Hippocampal formation (tissue), 2 donors: ENCODE measurements at regions not wholly inside any gene's neighbourhood (a gene's known extent, or its start where the extent isn't known, plus 50 kb on each side); places are given as distances from the start of the nearest gene placed in this dataset.
"Not testable (repeated sequence)": the region's sequence is repeated elsewhere in the genome, so short reads cannot be mapped to it uniquely, and the experiment has no call there.

Experiments
- DNase-seq, 2 donors: peaks; one replicate each; lab custom pipeline; 2025; lab: John Stamatoyannopoulos, UW

DNA sequence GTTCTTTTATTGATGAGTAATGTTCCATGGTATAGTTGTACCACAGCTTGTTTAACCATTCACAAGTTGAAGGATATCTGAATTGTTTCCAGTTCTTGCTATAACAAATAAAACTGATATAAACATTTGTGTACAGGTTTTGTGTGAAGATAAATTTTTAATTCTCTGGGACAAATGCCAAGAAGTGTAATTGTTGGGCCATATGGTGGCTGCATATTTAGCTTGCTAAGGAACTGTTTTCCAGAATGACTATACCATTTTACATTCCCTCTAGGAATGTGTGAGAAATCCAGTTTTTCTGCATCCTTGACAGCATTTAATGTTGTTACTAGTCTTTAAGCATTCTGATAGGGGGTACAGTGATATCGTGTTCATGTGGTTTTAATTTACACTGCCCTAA is 368.5 kb downstream of the KIF2B start:
- DNase-seq: no peak

DNA sequence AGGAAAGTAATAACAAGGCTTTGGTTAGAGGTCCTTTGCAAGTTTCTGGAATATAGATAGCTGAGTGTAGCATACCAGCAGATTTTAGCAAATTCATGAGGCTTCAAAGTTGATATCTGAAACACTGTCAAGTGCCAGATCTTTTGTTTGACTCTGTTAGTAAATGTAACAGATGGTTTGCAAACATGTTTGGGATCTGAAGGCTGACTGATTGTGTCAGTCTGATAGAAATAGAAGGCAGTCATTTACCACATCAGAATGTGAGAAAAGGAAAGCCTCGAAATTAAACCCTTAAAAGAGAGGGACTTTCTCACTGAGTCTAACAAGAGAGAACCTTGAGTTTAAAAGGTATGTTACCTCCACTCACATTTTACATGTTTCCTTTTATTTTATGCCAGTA is 371.5 kb downstream of the KIF2B start:
- DNase-seq: no peak

DNA sequence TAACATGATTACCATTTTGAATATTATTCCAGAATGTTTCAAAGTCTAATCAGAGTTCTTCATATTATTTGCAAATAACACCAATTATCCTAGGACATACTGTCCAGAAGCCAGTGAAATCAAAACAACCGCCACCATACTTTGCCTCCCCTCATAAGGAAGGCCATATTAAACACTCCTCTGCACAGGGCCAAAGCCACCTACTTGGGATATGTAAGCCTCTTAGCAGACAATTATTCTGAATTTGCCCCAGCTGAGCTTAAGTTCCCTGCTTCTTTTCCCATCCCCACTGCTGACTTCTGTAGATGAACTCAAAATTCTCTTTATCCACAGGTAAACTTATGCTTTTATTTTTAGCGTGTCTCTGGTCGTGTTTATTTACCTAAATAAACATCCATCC is 374.0 kb downstream of the KIF2B start:
- no peak for DNase-seq

DNA sequence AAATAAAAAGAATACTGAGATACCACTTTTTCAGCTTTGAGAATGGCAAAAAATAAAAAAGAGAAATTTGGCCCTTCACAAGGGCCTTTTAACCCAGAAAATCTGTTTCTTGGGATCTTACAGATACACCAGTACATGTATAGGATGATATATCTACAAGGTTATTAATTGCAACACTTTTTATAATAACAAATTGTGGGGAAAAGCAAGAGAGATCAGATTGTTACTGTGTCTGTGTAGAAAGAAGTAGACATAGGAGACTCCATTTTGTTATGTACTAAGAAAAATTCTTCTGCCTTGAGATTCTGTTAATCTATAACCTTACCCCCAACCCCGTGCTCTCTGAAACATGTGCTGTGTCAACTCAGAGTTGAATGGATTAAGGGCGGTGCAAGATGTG is 378.7 kb downstream of the KIF2B start:
- not testable (repeated sequence) for DNase-seq

DNA sequence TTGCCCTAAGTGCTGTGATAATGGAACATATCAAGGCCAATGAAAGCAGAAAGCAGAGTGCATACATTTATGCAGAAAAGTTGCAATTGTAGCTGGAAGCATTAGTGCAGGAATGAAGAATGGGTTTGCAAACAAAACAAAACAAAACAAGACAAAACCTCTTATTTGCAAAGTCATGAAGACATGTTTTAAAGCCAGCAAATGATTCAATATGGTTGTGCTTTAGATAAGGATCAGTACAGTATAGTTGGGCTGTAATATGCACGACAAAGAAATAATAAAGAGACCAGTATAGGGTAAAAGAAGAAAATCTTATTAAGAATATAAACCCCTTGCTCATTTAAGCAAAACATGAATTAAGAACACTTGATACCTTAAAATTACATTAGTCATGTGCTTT is 398.1 kb downstream of the KIF2B start:
- DNase-seq: no peak

DNA sequence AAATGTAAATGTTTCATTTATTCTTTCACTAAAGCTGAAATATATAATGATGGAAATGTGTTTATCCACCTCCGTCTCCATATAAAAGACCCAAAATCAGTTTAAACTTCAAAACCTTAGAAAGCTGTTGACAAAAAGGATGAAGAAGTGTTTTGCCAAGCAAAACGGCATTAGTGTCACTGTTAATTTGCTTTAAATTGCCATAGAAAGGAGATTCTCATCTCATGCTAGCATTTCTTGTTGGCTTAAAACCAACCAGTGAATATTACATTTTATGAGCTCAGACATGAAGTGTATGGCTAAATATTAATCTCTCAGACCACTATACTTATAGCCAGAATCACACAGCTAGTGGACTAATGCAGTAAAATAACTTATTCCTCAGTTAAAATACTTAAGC is 398.8 kb downstream of the KIF2B start:
- no peak for DNase-seq

DNA sequence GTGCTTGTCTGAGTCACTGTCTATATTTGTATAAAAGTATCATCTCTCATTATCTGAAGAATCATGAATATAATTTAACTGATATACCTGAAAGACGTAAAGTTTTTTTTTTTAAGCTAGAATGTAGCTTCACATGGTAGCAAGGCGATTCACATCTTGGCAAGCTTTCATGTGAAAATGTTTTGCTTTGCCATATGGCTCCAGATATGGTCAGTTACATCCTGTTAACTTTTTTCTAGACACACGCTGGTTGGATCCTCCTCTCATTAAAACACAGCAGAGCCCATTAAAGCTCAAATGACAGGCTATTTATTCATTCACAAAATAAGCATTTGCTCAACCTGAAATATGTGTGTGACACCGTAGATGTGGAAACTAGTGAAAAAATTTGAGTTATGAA is 412.8 kb downstream of the KIF2B start:
- no peak for DNase-seq

DNA sequence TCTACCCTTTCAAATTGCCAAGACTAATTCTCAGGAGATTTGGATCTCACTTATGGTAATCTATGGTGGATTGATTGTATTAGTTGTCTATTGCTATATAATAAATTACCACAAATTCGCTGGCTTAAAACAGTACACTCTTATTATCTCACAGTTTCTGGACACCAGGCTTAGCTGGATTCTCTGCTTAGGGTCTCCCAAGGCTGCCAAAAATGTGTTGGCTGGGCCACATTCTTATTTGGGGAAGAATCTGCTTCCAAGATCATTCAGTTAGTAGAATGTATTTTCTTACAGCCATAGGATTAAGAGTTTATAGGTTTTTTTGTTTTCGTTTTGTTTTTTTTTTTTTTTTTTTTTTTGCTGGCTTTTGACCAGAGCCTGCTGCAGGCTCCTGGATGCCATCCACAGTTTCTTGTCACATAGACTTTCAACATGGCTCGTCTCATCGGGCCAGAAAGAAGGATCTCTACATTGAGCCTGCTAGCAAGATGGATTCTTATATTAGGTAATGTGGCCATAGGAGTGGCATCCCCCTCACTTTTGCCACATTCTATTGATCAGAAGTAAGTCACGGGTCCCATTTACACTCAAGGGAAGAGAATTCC is 415.3 kb downstream of the KIF2B start:
- DNase-seq: no peak

DNA sequence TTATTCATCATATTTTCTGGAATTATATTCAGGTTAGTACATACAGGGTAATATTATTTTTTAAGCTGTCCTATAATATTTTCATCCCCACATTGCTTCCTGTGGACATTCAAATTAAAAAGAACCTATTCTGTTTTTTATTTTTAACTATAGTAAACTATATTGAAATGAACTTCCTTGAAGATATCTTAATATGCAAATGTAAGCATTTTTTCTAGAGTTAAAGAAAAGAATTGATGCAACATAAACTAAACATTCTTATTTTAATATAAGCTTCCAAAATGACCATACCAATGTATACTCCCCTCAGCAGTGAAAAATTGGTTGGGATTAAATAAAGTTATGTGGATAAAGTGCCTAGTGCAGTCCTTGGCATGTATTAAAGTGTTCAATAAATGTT is 416.6 kb downstream of the KIF2B start:
- no peak for DNase-seq

DNA sequence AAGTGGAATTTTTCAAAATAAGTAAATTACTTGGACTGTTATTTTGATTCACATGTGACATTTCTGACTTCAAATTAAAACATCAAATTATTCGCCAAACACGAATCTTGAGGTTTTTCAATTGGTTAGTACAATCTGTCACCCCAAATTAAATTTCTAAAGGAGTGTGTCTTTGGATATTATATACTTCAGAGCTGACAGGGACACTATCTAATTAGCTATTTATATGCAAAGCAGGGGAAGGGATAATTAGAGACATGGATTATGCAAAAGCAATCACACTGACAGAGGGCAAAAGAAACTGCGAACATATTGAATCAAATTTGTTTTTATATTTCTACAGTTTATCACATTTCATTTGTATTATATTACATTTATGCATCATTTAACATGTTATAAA is 433.0 kb downstream of the KIF2B start:
- DNase-seq: no peak

DNA sequence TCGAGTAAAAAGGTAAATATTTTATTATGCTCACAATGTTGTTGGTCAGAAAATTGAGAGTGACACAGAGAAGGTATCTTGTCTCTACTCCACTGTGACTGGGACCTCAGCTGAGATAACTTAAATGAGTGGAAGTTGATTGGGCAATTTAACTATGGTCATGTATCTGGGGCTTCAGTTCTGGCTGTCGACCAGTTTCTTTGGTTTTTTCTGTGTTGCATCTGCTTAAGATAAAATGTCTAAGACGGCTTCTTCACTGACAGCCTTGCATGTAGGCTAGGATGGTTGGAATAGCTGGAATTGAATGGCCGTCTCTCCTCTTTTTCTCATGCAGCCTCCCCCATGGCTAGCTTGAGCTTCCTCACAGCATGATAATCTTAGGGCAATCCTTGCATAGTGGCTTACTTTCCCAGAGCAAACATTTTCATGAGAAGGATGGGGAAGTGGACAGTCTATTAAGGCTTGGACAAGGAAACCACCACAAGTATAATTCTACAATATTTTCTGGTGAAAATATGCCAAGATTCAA is 433.7 kb downstream of the KIF2B start:
- no peak for DNase-seq

DNA sequence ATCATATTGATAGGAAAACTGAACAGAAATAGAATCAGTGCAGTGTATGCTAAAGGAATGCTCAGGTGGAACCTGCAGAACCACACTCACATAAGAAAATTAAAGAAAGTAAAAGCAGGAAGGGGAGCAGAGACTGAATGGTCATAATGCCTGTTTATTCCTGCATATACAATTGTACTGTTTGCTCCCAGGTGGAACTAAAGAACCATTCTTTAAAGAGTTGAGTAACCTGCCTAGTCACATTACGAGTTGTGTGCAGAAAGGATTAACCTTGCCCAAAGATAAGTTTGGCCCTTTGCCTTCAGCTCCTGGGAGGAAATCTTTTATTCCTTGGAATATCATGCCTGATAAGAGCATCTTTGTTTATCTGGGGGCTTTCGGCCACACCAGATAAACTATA is 434.7 kb downstream of the KIF2B start:
- DNase-seq: no peak

DNA sequence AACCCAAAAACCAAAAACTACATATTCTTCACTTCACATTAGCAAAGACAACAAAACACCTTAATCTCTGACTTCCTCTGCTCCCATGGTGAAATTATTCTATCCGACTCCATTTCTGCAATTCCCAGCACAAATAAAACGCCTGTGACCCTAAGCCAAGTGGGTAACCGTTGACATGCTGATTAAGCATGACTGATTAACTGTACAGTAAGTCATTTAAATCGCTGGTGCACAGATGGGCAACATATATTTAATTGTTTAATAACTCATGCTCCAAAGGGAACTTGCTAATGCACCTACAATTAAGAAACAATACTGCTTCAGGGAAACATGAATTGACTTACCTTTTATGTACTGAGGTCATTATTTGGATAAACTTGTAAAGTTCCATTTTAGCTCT is 436.7 kb downstream of the KIF2B start:
- DNase-seq: no peak

DNA sequence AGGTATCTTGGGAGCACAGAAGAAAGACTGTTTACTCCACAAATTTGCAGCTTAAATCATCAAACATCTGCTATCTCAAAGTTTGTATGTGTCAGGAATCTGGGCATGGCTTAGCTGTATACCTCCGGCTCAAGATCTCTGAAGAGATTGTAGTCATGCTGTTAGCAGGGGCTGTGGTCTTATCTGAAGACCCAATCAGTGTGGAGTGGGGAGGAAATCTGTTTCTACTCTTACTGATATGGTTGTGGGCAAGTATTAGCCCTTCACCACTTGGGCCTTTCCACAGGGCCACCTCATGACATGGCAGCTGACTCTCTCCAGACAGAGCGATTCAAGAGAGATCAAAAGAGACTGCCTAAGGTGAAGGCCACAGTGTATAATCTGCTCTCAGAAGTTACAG is 438.7 kb downstream of the KIF2B start:
- no peak for DNase-seq

DNA sequence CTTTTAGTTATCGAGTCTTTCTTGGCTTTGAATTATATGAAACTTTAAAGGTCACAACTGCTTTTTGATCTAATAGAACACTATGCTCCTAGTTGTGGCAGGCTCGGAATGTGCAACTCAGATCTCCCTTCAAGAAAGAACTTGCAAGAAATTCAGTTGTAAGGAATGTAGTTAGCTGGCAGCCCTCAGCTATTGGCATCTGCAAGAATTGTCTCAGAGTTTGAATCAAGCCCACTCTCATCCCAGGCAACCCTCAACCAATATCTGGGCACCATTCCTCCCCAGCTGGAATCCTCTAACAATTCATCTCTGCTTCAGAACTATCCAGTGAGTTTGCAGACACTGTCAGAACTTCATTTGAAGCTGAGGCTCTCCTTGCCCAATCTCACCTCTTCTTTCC is 447.2 kb downstream of the KIF2B start:
- no peak for DNase-seq

DNA sequence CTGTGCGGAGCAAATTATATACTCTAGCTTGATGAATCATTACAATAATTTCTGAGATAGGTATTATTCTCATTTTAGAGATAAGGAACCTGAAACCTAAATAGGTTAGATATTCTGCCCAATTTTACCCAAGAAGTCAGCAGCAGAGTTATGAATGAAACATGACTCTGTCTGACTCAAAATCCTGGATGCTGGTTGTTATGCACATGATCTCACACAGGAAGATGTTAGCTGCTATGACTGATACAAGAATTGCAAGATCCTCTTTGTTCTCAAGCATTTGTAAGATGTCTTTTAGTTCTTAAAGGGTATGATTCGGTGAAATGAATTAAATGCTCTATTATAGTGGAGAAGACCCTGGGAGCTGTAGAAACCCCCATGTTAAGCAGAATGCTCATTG is 447.8 kb downstream of the KIF2B start:
- no peak for DNase-seq

DNA sequence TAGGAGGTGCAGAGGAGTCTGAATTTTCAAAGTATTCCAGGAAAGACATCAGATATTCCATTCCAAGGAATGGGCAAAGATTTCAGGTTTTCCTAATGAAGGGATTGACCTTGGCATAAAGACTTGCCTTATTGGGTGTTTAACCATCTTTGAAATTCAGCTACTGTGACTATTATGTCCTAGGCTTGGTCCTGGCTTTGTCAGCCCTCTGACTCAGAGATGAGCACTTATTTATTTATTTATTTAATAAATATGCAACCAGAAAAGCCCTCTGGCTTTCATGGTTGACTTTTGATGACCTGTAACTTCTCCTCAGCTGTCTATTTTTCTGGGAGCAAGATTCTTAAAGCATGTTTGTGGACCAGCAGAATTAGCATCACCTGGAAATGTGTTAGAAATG is 455.1 kb downstream of the KIF2B start:
- no peak for DNase-seq

DNA sequence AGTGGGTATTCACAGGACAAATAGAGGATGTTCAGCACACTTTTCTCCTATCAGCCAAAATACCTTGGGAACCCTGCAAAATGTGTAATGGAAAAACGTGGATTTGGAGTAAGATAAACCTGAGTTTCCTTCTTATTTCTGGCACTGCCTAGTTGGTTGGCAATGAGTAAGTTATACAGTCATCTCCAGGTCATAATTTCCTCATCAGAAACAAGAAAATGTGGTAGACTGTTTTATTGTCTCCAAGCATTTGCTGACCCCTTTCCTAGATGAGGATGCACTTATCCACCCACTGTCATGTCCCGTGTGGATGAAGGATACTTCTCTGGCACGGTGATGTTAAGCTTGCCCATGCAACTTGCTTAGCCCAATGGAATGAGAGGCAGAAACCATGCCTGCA is 458.0 kb downstream of the KIF2B start:
- DNase-seq: no peak

DNA sequence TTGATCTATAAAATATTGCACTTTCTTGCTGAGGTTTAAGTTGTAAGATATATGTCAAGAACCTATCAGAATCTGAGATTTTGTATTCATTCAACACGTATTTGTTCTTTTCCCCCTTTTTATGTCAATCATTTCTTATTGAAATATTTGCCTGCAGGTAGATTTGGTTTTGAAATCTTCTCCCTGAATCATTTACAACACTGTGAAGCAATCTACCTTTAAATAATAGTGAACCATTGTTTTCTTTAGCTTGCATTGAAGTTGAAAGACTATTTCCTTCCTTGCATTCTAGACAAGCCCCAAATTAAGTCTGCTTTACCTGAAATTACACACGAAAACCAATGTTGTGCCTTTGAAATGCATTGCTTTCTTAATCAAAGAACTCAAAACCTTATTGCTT is 460.2 kb downstream of the KIF2B start:
- no peak for DNase-seq

DNA sequence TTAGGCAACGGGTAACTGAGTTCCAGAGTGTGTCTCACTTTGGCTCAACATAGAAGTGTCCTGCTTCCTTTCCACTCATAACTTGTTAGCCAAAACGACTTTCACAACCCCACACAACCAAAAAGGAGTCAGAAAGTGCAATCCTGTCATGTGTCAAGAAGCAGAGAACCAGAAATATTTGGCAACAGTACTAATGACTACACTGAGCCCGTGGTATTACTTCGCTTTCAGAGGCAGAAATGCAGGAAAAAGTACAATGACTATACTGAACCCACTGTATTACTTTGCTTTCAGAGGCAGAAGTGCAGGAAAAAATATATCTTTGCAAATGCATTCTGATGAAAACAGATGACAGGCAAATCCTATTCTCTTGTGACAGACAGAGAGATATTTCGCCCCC is 484.6 kb downstream of the KIF2B start:
- DNase-seq: no peak

DNA sequence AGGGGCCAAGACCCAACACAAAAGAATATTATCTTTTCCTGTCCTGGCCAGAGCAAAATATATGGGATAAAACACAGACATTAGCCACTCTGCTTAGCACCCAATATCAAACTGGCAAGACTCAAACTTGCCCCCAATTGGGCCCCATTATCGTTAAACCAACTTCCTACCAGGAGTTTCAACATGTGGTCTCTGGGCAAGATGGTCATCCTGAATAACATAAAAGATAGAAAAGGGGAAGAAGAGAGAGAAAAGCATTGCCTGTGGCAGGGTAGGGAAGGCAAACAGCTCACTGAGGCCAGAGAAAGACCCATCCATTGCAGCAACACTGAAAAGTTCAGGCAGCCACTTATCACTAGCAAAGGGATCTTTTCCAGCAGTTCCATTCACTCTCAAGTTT is 502.1 kb downstream of the KIF2B start:
- no peak for DNase-seq

DNA sequence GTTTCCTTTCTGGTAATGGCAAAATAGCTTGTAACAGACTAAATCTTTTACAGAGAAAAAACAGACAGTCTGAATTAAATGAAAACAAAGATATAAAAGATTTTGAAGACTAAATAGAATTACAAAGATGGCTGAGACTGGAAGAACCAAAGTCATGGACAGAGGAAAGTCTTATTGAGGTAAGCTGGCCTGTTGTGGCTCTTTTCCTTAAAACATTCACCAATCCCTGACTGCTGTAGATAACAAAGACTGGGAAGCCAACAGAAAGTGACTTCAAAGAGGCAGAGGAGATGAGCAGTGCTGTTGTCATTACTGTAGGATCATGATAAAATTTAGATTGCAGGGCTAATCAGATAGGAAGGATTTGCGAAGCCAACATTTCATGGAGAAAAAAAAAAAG is 517.0 kb downstream of the KIF2B start:
- DNase-seq: no peak

DNA sequence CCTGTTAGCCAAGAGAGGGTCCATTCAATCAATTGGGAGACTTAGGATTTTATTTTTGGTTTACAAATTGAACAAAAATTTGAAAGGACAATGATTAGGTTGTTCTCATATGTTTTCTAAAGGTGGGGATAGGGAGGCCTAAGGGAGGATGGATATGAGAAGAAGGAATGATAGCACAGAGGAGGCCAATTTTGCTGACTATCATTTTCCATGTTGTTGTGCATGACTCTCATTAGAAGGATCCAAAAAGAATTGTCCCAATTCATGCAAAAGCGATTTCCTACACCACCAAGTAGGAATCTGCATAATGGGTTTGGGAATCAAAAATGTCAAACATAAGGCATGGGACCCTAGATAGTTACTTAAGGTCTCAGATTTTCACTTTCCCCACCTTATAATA is 524.8 kb downstream of the KIF2B start:
- DNase-seq: no peak

DNA sequence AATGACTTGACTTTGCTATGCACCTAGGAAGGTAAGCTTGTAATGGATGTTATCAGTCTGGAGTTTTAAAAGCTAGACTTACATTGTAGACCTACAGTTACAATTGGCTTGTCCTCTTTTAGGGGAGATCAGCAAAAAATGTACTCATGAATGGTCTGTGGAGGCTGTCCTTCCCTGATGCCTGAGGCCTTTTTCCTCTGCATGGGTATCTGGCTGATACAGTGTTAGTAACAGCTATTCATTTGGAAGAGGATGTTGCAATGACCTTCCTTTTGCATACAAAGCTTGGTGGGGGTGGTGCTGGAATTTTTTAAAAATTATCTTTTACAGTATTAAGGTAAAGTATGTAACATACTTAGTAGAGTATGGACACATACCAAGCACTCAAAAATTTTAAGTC is 525.5 kb downstream of the KIF2B start:
- DNase-seq: no peak
